Activated naive CD4-positive, alpha-beta T cell treated with anti-CD3 and anti-CD28 coated beads, Interleukin-2, amount 50 U/mL, for 24 hours (primary cell): ENCODE measurements at regions not wholly inside any gene's neighbourhood (a gene's known extent, or its start where the extent isn't known, plus 50 kb on each side); places are given as distances from the start of the nearest gene placed in this dataset.

Experiments used
- H3K27ac Mint-ChIP-seq: one replicate; pipeline ENCODE4 v1.8.0; 2021; ENCODE audit warnings: mild to moderate bottlenecking, mixed read lengths
- H3K27me3 Mint-ChIP-seq: one replicate; pipeline ENCODE4 v1.8.0; 2021; ENCODE audit warnings: mixed read lengths
- H3K36me3 Mint-ChIP-seq: one replicate; pipeline ENCODE4 v1.8.0; 2021; ENCODE audit warnings: mixed read lengths
- H3K4me1 Mint-ChIP-seq: one replicate; pipeline ENCODE4 v1.8.0; 2021; ENCODE audit warnings: mixed read lengths
- H3K4me3 Mint-ChIP-seq: one replicate; pipeline ENCODE4 v1.8.0; 2021; ENCODE audit warnings: mild to moderate bottlenecking, mixed read lengths
- H3K9me3 Mint-ChIP-seq: one replicate; pipeline ENCODE4 v1.8.0; 2021; ENCODE audit warnings: mixed read lengths

- no peaks in the 10 kb centered on the region for H3K27me3 Mint-ChIP-seq
- H3K4me1 Mint-ChIP-seq: no peaks in the 10 kb centered on the region
- peaks cover 4% of the 10 kb centered on the region for H3K9me3 Mint-ChIP-seq
- no peak overlapping the region for H3K4me3 Mint-ChIP-seq
- no peak overlapping the region for H3K27ac Mint-ChIP-seq
- no peaks in the 10 kb centered on the region for H3K36me3 Mint-ChIP-seq
Measured at GRCh38 chr18:61039251-61039650, 294.0 kb upstream of the CDH20 start.

- Mint-ChIP-seq H3K4me1 (no peaks in the 10 kb centered on the region), H3K27me3 (no peaks in the 10 kb centered on the region), H3K27ac (no peak overlapping the region)
Measured at GRCh38 chr18:61047794-61048193, 285.4 kb upstream of the CDH20 start.

GRCh38 chr18:61057443-61057842, 275.8 kb upstream of the CDH20 start:
- Mint-ChIP-seq H3K27ac (no peak overlapping the region), H3K36me3 (no peaks in the 10 kb centered on the region), H3K9me3 (peaks cover 11% of the 10 kb centered on the region), H3K4me1 (no peaks in the 10 kb centered on the region), H3K4me3 (no peak overlapping the region), H3K27me3 (no peaks in the 10 kb centered on the region)

More at GRCh38 chr18:61047794-61048193, 285.4 kb upstream of the CDH20 start:
- peaks cover 11% of the 10 kb centered on the region for H3K9me3 Mint-ChIP-seq
- no peak overlapping the region for H3K4me3 Mint-ChIP-seq
- H3K36me3 Mint-ChIP-seq: no peaks in the 10 kb centered on the region

- Mint-ChIP-seq H3K27me3 (no peaks in the 10 kb centered on the region), H3K27ac (no peak overlapping the region), H3K9me3 (peaks cover 6% of the 10 kb centered on the region), H3K4me1 (no peaks in the 10 kb centered on the region), H3K36me3 (no peaks in the 10 kb centered on the region), H3K4me3 (no peak overlapping the region)
Measured at GRCh38 chr18:61062258-61062657, 271.0 kb upstream of the CDH20 start.

- no peaks in the 10 kb centered on the region for H3K4me1 Mint-ChIP-seq
- peaks cover 6% of the 10 kb centered on the region for H3K9me3 Mint-ChIP-seq
- no peaks in the 10 kb centered on the region for H3K27me3 Mint-ChIP-seq
- H3K4me3 Mint-ChIP-seq: no peak overlapping the region
- no peak overlapping the region for H3K27ac Mint-ChIP-seq
- no peaks in the 10 kb centered on the region for H3K36me3 Mint-ChIP-seq
Measured at GRCh38 chr18:61064911-61065310, 268.3 kb upstream of the CDH20 start.

- no peaks in the 10 kb centered on the region for H3K9me3 Mint-ChIP-seq
Measured at GRCh38 chr18:61076986-61077385, 256.2 kb upstream of the CDH20 start.

GRCh38 chr18:61079714-61080113, 253.5 kb upstream of the CDH20 start:
- no peaks in the 10 kb centered on the region for H3K4me1 Mint-ChIP-seq
- no peaks in the 10 kb centered on the region for H3K27me3 Mint-ChIP-seq
- H3K4me3 Mint-ChIP-seq: no peak overlapping the region
- no peak overlapping the region for H3K27ac Mint-ChIP-seq
- no peaks in the 10 kb centered on the region for H3K9me3 Mint-ChIP-seq
- H3K36me3 Mint-ChIP-seq: no peaks in the 10 kb centered on the region

More at GRCh38 chr18:61076986-61077385, 256.2 kb upstream of the CDH20 start:
- H3K4me3 Mint-ChIP-seq: no peak overlapping the region
- no peaks in the 10 kb centered on the region for H3K4me1 Mint-ChIP-seq
- H3K27me3 Mint-ChIP-seq: no peaks in the 10 kb centered on the region
- no peaks in the 10 kb centered on the region for H3K36me3 Mint-ChIP-seq
- H3K27ac Mint-ChIP-seq: no peak overlapping the region

GRCh38 chr18:61080954-61081528, 252.2 kb upstream of the CDH20 start:
- Mint-ChIP-seq H3K9me3 (no peaks in the 10 kb centered on the region), H3K27ac (no peak overlapping the region), H3K4me1 (no peaks in the 10 kb centered on the region), H3K27me3 (no peaks in the 10 kb centered on the region), H3K36me3 (no peaks in the 10 kb centered on the region), H3K4me3 (no peak overlapping the region)

- H3K4me3 Mint-ChIP-seq: no peak overlapping the region
- H3K27ac Mint-ChIP-seq: no peak overlapping the region
- no peaks in the 10 kb centered on the region for H3K9me3 Mint-ChIP-seq
Measured at GRCh38 chr18:61082976-61083630, 250.1 kb upstream of the CDH20 start.

GRCh38 chr18:61085036-61085435, 248.2 kb upstream of the CDH20 start:
- H3K36me3 Mint-ChIP-seq: no peaks in the 10 kb centered on the region

More at GRCh38 chr18:61082976-61083630, 250.1 kb upstream of the CDH20 start:
- H3K36me3 Mint-ChIP-seq: no peaks in the 10 kb centered on the region
- no peaks in the 10 kb centered on the region for H3K4me1 Mint-ChIP-seq
- no peaks in the 10 kb centered on the region for H3K27me3 Mint-ChIP-seq

GRCh38 chr18:61085761-61086160, 247.5 kb upstream of the CDH20 start:
- H3K27ac Mint-ChIP-seq: no peak overlapping the region
- no peaks in the 10 kb centered on the region for H3K4me1 Mint-ChIP-seq
- no peak overlapping the region for H3K4me3 Mint-ChIP-seq
- H3K9me3 Mint-ChIP-seq: no peaks in the 10 kb centered on the region
- no peaks in the 10 kb centered on the region for H3K36me3 Mint-ChIP-seq
- H3K27me3 Mint-ChIP-seq: no peaks in the 10 kb centered on the region

More at GRCh38 chr18:61085036-61085435, 248.2 kb upstream of the CDH20 start:
- H3K4me1 Mint-ChIP-seq: no peaks in the 10 kb centered on the region
- H3K4me3 Mint-ChIP-seq: no peak overlapping the region
- H3K27ac Mint-ChIP-seq: no peak overlapping the region
- H3K9me3 Mint-ChIP-seq: no peaks in the 10 kb centered on the region
- no peaks in the 10 kb centered on the region for H3K27me3 Mint-ChIP-seq

- no peaks in the 10 kb centered on the region for H3K36me3 Mint-ChIP-seq
- H3K9me3 Mint-ChIP-seq: no peaks in the 10 kb centered on the region
- no peaks in the 10 kb centered on the region for H3K4me1 Mint-ChIP-seq
- no peak overlapping the region for H3K4me3 Mint-ChIP-seq
- H3K27ac Mint-ChIP-seq: no peak overlapping the region
- no peaks in the 10 kb centered on the region for H3K27me3 Mint-ChIP-seq
Measured at GRCh38 chr18:61086657-61087056, 246.6 kb upstream of the CDH20 start.

GRCh38 chr18:61091379-61091778, 241.9 kb upstream of the CDH20 start:
- no peaks in the 10 kb centered on the region for H3K36me3 Mint-ChIP-seq
- H3K4me3 Mint-ChIP-seq: no peak overlapping the region
- H3K9me3 Mint-ChIP-seq: no peaks in the 10 kb centered on the region
- H3K27ac Mint-ChIP-seq: no peak overlapping the region
- H3K27me3 Mint-ChIP-seq: no peaks in the 10 kb centered on the region
- no peaks in the 10 kb centered on the region for H3K4me1 Mint-ChIP-seq

- Mint-ChIP-seq H3K9me3 (no peaks in the 10 kb centered on the region), H3K4me1 (no peaks in the 10 kb centered on the region), H3K27me3 (peaks cover 1% of the 10 kb centered on the region), H3K27ac (no peak overlapping the region), H3K36me3 (no peaks in the 10 kb centered on the region), H3K4me3 (no peak overlapping the region)
Measured at GRCh38 chr18:61093965-61094364, 239.3 kb upstream of the CDH20 start.

GRCh38 chr18:61096226-61096625, 237.0 kb upstream of the CDH20 start:
- Mint-ChIP-seq H3K4me3 (no peak overlapping the region), H3K9me3 (no peaks in the 10 kb centered on the region), H3K4me1 (no peaks in the 10 kb centered on the region), H3K36me3 (no peaks in the 10 kb centered on the region), H3K27me3 (peaks cover 1% of the 10 kb centered on the region), H3K27ac (no peak overlapping the region)

GRCh38 chr18:61107113-61107512, 226.1 kb upstream of the CDH20 start:
- peaks cover 4% of the 10 kb centered on the region for H3K9me3 Mint-ChIP-seq
- H3K36me3 Mint-ChIP-seq: no peaks in the 10 kb centered on the region
- H3K27ac Mint-ChIP-seq: no peak overlapping the region
- peaks cover 1% of the 10 kb centered on the region for H3K27me3 Mint-ChIP-seq
- H3K4me3 Mint-ChIP-seq: no peak overlapping the region
- no peaks in the 10 kb centered on the region for H3K4me1 Mint-ChIP-seq

GRCh38 chr18:61108706-61109105, 224.5 kb upstream of the CDH20 start:
- Mint-ChIP-seq H3K4me1 (no peaks in the 10 kb centered on the region), H3K36me3 (no peaks in the 10 kb centered on the region), H3K27ac (no peak overlapping the region), H3K4me3 (no peak overlapping the region), H3K9me3 (peaks cover 4% of the 10 kb centered on the region), H3K27me3 (peaks cover 1% of the 10 kb centered on the region)
